ENCODE measurements at regions not wholly inside any gene's neighbourhood (a gene's known extent, or its start where the extent isn't known, plus 50 kb on each side); places are given as distances from the start of the nearest gene placed in this dataset.

DNA sequence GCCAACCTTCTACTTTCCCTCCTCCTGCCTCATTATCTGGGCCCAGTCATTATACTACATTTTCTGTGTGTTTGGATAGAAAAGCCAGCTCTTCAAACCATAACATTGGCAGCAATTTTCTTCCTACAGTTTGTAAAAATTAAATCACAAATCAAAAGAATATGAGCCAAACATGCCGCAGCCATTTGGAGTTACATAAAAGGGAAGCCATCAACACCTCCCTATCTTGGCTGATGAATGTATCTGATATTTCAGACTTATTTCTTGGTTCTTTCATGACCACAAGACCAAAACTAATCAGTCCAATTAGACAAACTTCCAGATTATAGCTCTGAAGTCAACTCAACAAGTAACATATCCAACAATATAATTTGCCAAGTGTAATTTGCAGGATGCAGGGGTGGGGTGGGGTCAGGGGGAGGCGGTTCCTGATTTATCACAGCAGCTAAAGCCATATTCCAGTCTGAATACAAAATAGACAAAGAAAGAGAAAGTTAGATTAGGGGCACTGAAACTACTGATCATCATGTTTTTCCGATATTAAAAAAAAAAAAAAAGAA lies 89.4 kb upstream of the CNTLN start (continued):
- no peak for TF ChIP-seq HNF4G (IDR thresholded peaks at IDR 0.05)
- TF ChIP-seq, protein P1, sequence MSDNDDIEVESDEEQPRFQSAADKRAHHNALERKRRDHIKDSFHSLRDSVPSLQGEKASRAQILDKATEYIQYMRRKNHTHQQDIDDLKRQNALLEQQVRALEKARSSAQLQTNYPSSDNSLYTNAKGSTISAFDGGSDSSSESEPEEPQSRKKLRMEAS (IDR thresholded peaks at IDR 0.05), result no peak

DNA sequence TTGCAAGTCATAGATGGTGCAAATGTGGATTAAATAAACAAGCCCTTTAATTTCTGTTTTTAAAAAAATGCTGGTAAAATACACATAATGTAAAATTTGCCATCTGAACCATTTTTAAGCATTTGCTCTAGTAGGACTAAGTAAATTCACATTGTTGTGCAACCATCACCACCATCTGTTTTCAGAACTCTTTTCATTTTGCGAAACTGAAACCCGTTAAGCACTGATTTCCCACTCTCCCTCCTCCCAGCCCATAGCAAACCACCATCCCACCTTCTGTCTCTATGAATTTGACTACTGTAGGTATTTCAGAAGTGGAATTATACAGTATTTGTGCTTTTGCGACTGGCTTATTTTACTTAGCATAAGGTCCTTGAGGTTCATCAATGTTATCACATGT lies 103.3 kb upstream of the CNTLN start:
- H3K4me1 ChIP-seq (ENCODE audit: control insufficient read depth in 4 of 4, insufficient read depth in 4 of 4, low read length in 3 of 4), result no peaks in the 10 kb centered on the region
- H3K27ac ChIP-seq (ENCODE audit: low read depth in 1 of 2, low read length in 2 of 2), result no peak overlapping the region
- peaks cover 0 to 4% (median under 1%) of the 10 kb centered on the region in 4 donors for H3K9me3 ChIP-seq (ENCODE audit: control insufficient read depth in 4 of 4, low read length in 3 of 4)
- TF ChIP-seq FOXA2 (IDR thresholded peaks at IDR 0.05) (no peak), RXRA (IDR thresholded peaks at IDR 0.05) (no peak), ATF3 (IDR thresholded peaks at IDR 0.05) (no peak), NR2F2 (IDR thresholded peaks at IDR 0.05) (no peak), CTCF (IDR thresholded peaks at IDR 0.05; ENCODE audit: low read depth, low read length, missing input control) (no peak), SP1 (IDR thresholded peaks at IDR 0.05) (no peak)
- TF ChIP-seq, protein P1 (IDR thresholded peaks at IDR 0.05), result no peak
- TF ChIP-seq, protein P2, sequence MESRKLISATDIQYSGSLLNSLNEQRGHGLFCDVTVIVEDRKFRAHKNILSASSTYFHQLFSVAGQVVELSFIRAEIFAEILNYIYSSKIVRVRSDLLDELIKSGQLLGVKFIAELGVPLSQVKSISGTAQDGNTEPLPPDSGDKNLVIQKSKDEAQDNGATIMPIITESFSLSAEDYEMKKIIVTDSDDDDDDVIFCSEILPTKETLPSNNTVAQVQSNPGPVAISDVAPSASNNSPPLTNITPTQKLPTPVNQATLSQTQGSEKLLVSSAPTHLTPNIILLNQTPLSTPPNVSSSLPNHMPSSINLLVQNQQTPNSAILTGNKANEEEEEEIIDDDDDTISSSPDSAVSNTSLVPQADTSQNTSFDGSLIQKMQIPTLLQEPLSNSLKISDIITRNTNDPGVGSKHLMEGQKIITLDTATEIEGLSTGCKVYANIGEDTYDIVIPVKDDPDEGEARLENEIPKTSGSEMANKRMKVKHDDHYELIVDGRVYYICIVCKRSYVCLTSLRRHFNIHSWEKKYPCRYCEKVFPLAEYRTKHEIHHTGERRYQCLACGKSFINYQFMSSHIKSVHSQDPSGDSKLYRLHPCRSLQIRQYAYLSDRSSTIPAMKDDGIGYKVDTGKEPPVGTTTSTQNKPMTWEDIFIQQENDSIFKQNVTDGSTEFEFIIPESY (IDR thresholded peaks at IDR 0.05), result no peak
- TF ChIP-seq, protein P3, sequence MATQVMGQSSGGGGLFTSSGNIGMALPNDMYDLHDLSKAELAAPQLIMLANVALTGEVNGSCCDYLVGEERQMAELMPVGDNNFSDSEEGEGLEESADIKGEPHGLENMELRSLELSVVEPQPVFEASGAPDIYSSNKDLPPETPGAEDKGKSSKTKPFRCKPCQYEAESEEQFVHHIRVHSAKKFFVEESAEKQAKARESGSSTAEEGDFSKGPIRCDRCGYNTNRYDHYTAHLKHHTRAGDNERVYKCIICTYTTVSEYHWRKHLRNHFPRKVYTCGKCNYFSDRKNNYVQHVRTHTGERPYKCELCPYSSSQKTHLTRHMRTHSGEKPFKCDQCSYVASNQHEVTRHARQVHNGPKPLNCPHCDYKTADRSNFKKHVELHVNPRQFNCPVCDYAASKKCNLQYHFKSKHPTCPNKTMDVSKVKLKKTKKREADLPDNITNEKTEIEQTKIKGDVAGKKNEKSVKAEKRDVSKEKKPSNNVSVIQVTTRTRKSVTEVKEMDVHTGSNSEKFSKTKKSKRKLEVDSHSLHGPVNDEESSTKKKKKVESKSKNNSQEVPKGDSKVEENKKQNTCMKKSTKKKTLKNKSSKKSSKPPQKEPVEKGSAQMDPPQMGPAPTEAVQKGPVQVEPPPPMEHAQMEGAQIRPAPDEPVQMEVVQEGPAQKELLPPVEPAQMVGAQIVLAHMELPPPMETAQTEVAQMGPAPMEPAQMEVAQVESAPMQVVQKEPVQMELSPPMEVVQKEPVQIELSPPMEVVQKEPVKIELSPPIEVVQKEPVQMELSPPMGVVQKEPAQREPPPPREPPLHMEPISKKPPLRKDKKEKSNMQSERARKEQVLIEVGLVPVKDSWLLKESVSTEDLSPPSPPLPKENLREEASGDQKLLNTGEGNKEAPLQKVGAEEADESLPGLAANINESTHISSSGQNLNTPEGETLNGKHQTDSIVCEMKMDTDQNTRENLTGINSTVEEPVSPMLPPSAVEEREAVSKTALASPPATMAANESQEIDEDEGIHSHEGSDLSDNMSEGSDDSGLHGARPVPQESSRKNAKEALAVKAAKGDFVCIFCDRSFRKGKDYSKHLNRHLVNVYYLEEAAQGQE (IDR thresholded peaks at IDR 0.05), result no peak
- no peak for DNase-seq (ENCODE audit: low spot score)
- no peaks in the 10 kb centered on the region for H3K36me3 ChIP-seq (ENCODE audit: control insufficient read depth in 4 of 4, insufficient read depth in 3 of 4, low read depth in 1 of 4, low read length in 3 of 4)
- no peak overlapping the region for H3K9ac ChIP-seq (ENCODE audit: low read depth in 1 of 2, low read length in 2 of 2)
- WGBS, result 78% methylated on average over 3 of the region's 3 CpGs
- no peaks in the 10 kb centered on the region for H3K27me3 ChIP-seq (ENCODE audit: control insufficient read depth in 4 of 4, insufficient read depth in 4 of 4, low read length in 3 of 4)
- H3K4me3 ChIP-seq (ENCODE audit: low read depth in 1 of 3, low read length in 3 of 3), result no peak overlapping the region

- TF ChIP-seq GABPA (IDR thresholded peaks at IDR 0.05 in 1 of 2, conservative IDR thresholded peaks at IDR 0.05 in 1 of 2), result no peak
- TF ChIP-seq TAF1 (conservative IDR thresholded peaks at IDR 0.05), result no peak
- Histone ChIP-seq H3K27ac (ENCODE audit: low read depth in 1 of 2, low read length in 2 of 2) (no peak overlapping the region), H3K9ac (ENCODE audit: low read depth in 1 of 2, low read length in 2 of 2) (no peak overlapping the region), H3K4me1 (ENCODE audit: control insufficient read depth in 4 of 4, insufficient read depth in 4 of 4, low read length in 3 of 4) (no peaks in the 10 kb centered on the region), H3K9me3 (ENCODE audit: control insufficient read depth in 4 of 4, low read length in 3 of 4) (peaks cover 0 to 4% (median 0%) of the 10 kb centered on the region in 4 donors), H3K27me3 (ENCODE audit: control insufficient read depth in 4 of 4, insufficient read depth in 4 of 4, low read length in 3 of 4) (no peaks in the 10 kb centered on the region), H3K4me3 (ENCODE audit: low read depth in 1 of 3, low read length in 3 of 3) (no peak overlapping the region), H3K36me3 (ENCODE audit: control insufficient read depth in 4 of 4, insufficient read depth in 3 of 4, low read depth in 1 of 4, low read length in 3 of 4) (no peaks in the 10 kb centered on the region)
- no peak for DNase-seq (ENCODE audit: low spot score)
Observed at GRCh38 chr9:17025281-17025680, 109.6 kb upstream of the CNTLN start.
